Stimulated activated naive CD8-positive, alpha-beta T cell treated with anti-CD3 and anti-CD28 coated beads, Interleukin-15, amount 100 ng/mL, for 72 hours (primary cell): ENCODE measurements at regions not wholly inside any gene's neighbourhood (a gene's known extent, or its start where the extent isn't known, plus 50 kb on each side); places are given as distances from the start of the nearest gene placed in this dataset.
"Not testable (repeated sequence)": the region's sequence is repeated elsewhere in the genome, so short reads cannot be mapped to it uniquely, and the experiment has no call there.

Source experiments
- ATAC-seq: fragments of 150-1000 bp; cut with Tn5 transposase; 2 replicates; pipeline ENCODE4 v1.10.0; 2021; ENCODE audit warnings: mild to moderate bottlenecking, moderate library complexity
- DNase-seq, 2 donors: peaks; one replicate each; pipeline ENCODE4 v3.0.0; 2021 to 2022
- H3K27ac Mint-ChIP-seq, 2 donors: one replicate each; pipeline ENCODE4 v1.8.0; 2022; ENCODE audit warnings: mild to moderate bottlenecking in 2 of 2, mixed read lengths in 2 of 2, moderate library complexity in 2 of 2
- H3K27me3 Mint-ChIP-seq: one replicate; pipeline ENCODE4 v1.8.0; 2022; ENCODE audit warnings: mixed read lengths
- H3K4me1 Mint-ChIP-seq: one replicate; pipeline ENCODE4 v1.8.0; 2022; ENCODE audit warnings: mild to moderate bottlenecking, mixed read lengths
- H3K4me3 Mint-ChIP-seq, 2 donors: one replicate each; pipeline ENCODE4 v1.8.0; 2022; ENCODE audit warnings: mild to moderate bottlenecking in 2 of 2, mixed read lengths in 2 of 2, moderate library complexity in 1 of 2
- H3K9me3 Mint-ChIP-seq, 2 donors: one replicate each; pipeline ENCODE4 v1.8.0; 2022; ENCODE audit warnings: mixed read lengths in 2 of 2

DNA sequence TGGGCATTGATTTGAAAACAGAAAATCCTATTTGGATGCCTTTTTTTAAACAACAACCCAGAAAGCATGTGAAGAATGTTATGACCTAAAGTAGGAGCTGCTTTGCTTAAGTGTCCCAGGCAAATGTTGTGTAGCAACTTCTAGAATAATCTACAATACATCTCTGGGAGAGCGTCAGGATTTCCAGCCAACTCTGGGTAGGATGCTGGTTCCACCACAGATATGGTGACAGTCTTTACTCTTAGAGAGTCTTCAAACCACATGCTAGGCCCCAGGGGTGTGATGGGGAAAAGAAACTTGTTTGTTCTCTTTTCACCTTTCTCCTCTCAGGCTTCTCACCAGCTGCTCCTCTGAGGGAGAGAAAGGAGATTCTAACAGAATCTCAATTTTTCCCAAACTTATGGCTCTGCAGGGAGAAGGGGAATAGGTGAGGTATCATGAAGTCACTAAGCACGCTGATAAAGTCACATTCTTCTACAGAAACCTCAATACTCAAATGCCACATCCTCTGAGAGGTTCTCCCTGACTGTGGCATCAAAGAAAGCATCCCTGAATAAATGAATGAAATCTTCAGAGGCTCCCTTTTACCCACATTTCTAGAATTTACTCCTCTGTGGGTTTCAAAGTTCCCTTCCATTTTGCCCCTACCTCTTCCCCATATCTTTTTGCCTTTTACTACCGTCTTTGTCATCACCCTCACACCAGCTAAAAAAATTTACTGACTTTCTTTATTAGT lies 171.6 kb upstream of the RAI2 start:
- H3K27me3 Mint-ChIP-seq: no peaks in the 10 kb centered on the region
- H3K27ac Mint-ChIP-seq: no peak overlapping the region
- H3K4me3 Mint-ChIP-seq: no peak overlapping the region
- DNase-seq: no peak
- H3K9me3 Mint-ChIP-seq: peaks cover 0 to 7% of the 10 kb centered on the region in 2 donors
- no peaks in the 10 kb centered on the region for H3K4me1 Mint-ChIP-seq
- ATAC-seq: peak; percentile 90

DNA sequence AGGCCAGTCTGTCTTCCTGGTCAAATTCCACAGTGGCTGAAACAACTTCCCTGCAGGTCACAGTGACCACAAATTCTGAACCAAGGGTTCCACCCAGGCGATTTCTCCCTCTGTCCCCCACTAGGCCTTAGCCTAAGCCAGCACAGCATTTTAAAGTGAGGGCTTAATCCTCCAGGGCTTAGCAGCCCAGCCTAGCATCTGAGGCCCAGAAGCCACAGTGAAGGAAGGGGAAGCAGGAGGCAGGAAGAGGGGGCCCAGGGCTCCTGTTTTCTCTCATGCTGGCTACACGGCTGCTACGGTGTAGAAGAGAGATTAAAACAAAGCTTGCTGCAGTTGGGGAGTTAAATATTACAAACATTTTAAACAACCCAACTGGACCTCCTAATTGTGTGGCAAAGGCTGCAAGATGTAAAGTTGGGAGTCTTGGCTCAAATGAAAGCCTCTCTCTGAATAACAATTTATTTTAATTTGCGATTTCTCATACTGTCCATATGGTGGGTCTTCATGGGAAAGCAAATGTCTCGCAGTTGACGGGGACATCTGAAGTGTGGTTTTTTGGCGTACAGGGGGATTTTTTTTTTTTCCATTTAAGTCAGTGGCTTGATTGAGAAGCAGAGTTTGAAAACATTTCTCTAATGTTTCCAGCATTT lies 170.8 kb upstream of the RAI2 start:
- ATAC-seq: no peak
- no peak overlapping the region for H3K27ac Mint-ChIP-seq

DNA sequence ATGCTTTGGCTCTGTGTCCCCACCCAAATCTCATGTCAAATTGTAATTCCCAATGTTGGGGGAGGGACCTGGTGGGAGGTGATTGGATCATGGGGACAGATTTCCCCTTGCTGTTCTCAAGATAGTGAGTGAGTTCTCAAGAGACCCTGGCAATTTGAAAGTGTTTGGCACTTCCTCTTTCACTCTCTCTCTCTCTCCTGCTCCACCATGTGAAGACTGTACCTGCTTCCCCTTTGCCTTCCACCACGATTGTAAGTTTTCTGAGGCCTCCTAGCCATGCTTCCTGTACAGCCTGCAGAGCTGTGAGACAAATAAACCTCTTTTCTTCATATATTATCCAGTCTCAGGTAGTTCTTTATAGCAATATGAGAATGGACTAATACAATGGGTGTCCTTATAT lies 169.6 kb upstream of the RAI2 start:
- not testable (repeated sequence) for H3K9me3 Mint-ChIP-seq, H3K4me1 Mint-ChIP-seq, H3K27me3 Mint-ChIP-seq, H3K4me3 Mint-ChIP-seq, H3K27ac Mint-ChIP-seq, DNase-seq, ATAC-seq

More for the DNA sequence above, 170.8 kb upstream of the RAI2 start:
- Mint-ChIP-seq H3K4me1 (no peaks in the 10 kb centered on the region), H3K4me3 (no peak overlapping the region), H3K9me3 (peaks cover 0 to 7% of the 10 kb centered on the region in 2 donors), H3K27me3 (no peaks in the 10 kb centered on the region)
- no peak for DNase-seq

DNA sequence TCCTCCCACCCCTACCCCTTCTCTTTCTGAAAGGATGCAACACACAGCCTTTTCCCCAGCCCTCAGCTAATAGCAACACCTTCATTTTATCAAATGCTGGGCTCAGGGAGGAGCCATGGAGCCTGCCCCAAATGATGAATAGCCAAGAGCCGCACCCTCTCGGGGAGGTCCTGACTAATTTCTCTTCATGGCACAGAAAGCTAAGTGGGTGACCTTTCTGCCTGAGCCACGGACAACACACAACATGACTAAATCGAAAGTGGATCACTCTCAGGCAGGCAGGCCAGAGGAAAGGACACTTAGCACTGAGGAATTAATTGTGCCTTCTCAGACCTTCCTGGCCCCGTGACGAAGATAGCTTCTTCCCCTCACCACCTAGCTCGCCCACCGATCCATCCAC lies 165.1 kb upstream of the RAI2 start:
- Mint-ChIP-seq H3K27ac (no peak overlapping the region), H3K9me3 (peaks cover 0 to 7% of the 10 kb centered on the region in 2 donors), H3K4me3 (no peak overlapping the region), H3K4me1 (no peaks in the 10 kb centered on the region), H3K27me3 (no peaks in the 10 kb centered on the region)
- ATAC-seq (no peak), DNase-seq (no peak)

DNA sequence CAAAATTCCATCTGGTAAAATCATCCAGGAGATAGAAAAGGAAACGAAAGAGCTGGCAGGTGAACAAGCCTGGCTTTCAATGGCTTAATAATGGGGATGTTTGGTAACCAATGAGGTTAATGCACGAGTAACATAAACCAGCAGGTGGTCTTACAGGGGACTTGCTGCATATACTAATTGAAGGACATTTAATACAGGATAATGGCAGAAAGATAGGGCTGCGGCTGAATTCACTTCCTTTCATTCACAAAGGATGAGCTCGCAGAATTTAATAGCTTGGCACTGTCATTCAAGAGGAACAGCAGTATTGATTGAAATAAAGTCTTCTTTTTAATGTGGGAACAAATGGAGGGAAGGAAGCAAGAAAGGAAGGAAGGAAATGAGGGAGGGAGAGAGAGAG lies 156.3 kb upstream of the RAI2 start:
- Mint-ChIP-seq H3K4me3 (no peak overlapping the region), H3K27ac (peak overlapping the region in 1 of 2 donors; percentile 47), H3K4me1 (no peaks in the 10 kb centered on the region), H3K9me3 (no peaks in the 10 kb centered on the region), H3K27me3 (peaks cover 8% of the 10 kb centered on the region)
- no peak for ATAC-seq
- no peak for DNase-seq

DNA sequence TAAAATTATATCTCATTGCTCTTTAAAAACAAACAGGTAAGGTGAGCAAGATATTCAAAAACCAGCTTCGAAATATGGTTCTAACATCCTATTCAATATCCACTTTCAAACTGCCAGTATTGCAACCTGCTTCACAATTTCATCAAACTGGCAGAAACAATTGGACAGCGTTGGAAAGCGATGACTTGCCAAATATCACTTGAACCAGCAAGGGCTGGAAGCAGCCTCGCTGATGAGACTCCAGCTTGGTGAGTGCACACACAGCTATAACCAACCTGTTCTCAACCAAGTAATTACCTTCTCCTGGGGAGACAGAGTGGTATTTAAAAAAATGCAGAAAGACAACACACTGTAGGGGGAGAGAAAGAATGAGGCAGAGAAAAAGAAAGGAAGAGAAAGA lies 155.8 kb upstream of the RAI2 start:
- peaks cover 8% of the 10 kb centered on the region for H3K27me3 Mint-ChIP-seq
- H3K4me1 Mint-ChIP-seq: no peaks in the 10 kb centered on the region

DNA sequence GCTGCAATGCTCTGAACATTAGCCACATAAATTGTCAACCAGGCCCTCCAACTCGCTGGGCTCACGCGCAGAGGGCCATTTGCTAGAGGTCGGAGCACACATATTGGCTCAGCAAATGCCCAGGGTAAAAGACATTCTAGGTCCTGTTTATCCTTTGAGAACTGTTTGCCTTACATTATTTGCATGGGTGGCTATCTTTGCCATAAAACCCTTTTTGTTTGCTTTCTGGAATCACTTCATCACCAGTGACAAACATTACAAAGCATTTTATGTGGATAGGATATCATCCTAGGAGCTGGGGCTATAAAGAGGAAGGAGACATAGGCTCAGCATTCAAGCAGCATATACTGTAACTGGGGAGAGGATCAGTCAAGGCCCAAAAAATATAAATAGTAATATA lies 149.2 kb upstream of the RAI2 start:
- ATAC-seq (no peak), DNase-seq (no peak)
- no peak overlapping the region for H3K4me3 Mint-ChIP-seq
- no peak overlapping the region for H3K27ac Mint-ChIP-seq
- H3K4me1 Mint-ChIP-seq: no peaks in the 10 kb centered on the region
- H3K27me3 Mint-ChIP-seq: no peaks in the 10 kb centered on the region
- H3K9me3 Mint-ChIP-seq: no peaks in the 10 kb centered on the region

More for the DNA sequence above, 155.8 kb upstream of the RAI2 start:
- DNase-seq (no peak), ATAC-seq (no peak)
- Mint-ChIP-seq H3K27ac (no peak overlapping the region), H3K9me3 (no peaks in the 10 kb centered on the region), H3K4me3 (no peak overlapping the region)

DNA sequence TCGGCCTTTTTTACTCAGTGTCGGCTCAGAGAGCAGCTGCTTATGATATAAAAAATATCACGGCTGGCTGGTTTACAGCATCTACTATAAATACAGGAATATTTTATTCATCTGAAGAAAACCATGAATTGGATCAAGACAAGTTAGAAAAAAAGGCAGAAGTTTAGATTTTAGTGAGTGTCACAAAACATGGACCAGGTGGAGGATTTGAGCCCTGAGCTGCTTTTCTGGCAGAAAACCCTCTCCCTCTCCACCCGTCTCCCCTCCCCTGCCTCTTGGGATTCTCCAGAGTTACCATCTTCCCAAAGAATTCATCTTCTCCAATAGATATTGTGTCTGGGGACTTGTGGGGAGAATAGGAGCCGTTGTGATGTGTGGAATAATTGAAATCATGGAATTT lies 142.8 kb upstream of the RAI2 start:
- H3K27ac Mint-ChIP-seq: no peak overlapping the region
- DNase-seq: no peak
- H3K4me1 Mint-ChIP-seq: no peaks in the 10 kb centered on the region
- peaks cover 6% of the 10 kb centered on the region for H3K27me3 Mint-ChIP-seq
- no peaks in the 10 kb centered on the region for H3K9me3 Mint-ChIP-seq
- no peak overlapping the region for H3K4me3 Mint-ChIP-seq
- no peak for ATAC-seq

DNA sequence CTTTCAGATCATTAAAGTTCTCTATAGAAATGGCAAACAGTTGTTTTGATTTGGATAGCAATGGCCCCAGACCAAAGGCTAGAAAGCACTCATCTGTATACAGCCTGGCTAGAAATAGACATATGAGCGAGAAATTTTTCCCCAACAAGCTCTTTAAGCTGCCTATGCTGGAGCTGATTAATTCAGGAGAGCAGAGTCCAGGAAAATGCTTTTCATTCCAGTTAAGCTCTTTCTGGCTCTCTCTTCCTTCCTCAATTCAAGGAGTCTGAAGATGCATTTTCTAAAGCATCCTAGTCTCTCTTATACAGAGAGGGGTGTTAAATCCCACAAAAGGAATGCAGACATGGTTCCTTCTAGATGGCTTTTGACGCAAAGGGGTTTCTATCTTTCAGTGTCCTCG lies 141.7 kb upstream of the RAI2 start:
- DNase-seq (no peak), ATAC-seq (no peak)
- Mint-ChIP-seq H3K9me3 (no peaks in the 10 kb centered on the region), H3K4me3 (no peak overlapping the region), H3K27me3 (peaks cover 6% of the 10 kb centered on the region), H3K4me1 (no peaks in the 10 kb centered on the region), H3K27ac (no peak overlapping the region)

DNA sequence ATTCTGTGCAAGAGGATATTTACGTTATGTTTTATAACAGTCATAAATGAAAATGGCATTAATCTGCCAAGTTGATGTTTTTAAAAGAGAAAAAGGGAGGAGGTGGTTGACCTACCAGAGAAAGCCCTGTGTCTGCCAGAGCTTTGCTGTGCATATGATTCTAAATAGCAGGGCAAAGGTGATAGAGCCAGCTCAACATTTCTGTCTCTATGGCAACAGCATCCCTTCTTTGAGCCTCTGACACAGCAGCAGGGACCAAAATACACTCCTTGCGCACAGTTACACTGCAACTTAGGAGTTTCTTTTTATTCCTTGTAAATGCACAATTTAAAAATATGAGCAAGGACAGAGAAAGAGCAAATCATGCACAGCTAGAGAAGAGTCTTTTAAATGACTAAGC lies 133.3 kb upstream of the RAI2 start:
- Mint-ChIP-seq H3K4me1 (no peaks in the 10 kb centered on the region), H3K9me3 (no peaks in the 10 kb centered on the region), H3K27me3 (no peaks in the 10 kb centered on the region), H3K4me3 (no peak overlapping the region), H3K27ac (no peak overlapping the region)
- no peak for DNase-seq
- ATAC-seq: no peak

DNA sequence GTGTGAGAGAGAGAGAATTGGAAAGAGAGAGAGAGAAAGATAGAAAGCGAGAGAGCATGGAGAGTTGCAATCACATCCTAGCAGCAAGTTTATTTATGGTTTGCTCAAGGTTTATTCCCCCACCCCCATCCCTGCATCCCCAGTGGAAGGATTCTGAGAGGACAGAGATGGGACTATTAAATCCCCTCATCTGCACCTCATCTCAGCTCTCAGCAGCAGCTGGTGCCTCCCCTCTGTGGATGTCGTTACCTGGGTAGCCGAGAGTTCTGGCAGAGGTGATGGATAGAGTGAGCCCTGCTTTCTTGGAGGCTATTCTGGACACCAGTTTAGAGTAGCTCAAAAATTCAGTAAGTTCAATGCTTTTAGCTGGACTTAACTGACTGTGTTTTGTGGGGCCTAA lies 132.0 kb upstream of the RAI2 start:
- DNase-seq: no peak
- H3K4me1 Mint-ChIP-seq: no peaks in the 10 kb centered on the region
- no peak overlapping the region for H3K27ac Mint-ChIP-seq
- H3K27me3 Mint-ChIP-seq: no peaks in the 10 kb centered on the region
- no peak overlapping the region for H3K4me3 Mint-ChIP-seq
- no peak for ATAC-seq
- no peaks in the 10 kb centered on the region for H3K9me3 Mint-ChIP-seq

DNA sequence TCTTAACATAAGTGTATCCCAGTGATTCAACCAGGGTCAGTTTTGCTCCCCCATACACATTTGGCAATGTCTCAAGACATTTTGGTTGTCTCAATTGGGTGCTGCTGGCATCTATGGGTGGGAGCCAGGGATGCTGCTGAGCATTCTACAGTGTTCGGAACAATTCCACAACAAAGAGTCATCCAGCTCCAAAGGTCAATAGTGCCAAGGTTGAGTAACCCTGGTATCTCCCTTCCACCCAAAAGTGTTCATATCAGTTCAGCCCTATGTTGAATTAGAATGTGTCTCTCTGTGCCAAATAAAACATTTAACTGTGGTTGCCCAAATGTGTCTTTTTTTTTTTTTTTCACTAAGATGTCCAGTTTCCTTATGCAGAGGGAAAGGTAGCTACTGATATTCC lies 129.4 kb upstream of the RAI2 start:
- no peak for ATAC-seq
- H3K27me3 Mint-ChIP-seq: no peaks in the 10 kb centered on the region
- H3K27ac Mint-ChIP-seq: no peak overlapping the region
- H3K4me1 Mint-ChIP-seq: peaks cover 17% of the 10 kb centered on the region
- H3K9me3 Mint-ChIP-seq: no peaks in the 10 kb centered on the region
- DNase-seq: no peak
- no peak overlapping the region for H3K4me3 Mint-ChIP-seq

DNA sequence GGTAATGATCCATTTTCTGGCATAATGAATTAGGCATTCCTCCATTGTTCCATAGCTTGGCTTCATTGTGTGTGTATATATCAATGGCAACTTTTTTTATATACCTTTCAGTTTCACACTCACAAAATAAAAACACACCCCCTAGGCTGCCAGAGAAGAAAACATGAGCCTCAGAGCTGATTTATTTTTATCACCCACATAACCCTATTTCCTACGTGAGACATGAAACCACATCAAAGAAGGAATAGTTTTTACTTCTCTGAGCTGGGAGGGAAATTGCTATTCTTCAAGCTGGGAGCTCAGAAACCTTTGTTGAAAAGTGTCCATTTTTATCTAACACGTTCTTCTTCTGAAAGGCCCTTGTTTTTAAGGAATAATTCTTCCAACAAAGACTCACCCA lies 126.7 kb upstream of the RAI2 start:
- Mint-ChIP-seq H3K4me3 (no peak overlapping the region), H3K27ac (no peak overlapping the region)
- DNase-seq: peak in 1 of 2 donors; percentile 1

DNA sequence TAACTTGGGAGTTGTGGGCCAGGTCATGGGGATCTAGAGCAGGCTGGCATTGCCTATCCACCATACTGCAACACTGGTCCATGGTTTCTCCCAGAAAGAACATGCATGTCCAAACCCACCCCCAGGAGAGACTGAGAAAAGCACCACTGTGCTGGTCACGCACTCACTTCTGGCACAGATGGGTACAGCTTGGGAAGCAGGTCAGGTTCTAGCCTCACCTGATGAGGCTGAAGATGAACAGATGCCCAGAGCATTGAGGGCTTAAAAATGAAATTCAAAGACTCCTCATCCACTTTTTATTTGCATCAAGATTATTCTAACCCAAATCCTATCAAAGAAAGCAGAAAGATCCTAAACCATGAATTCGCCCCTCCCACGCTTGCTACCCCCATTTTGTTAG lies 125.9 kb upstream of the RAI2 start:
- no peak overlapping the region for H3K27ac Mint-ChIP-seq
- H3K9me3 Mint-ChIP-seq: no peaks in the 10 kb centered on the region
- DNase-seq (no peak), ATAC-seq (no peak)
- peaks cover 19% of the 10 kb centered on the region for H3K4me1 Mint-ChIP-seq
- no peaks in the 10 kb centered on the region for H3K27me3 Mint-ChIP-seq
- H3K4me3 Mint-ChIP-seq: no peak overlapping the region

More for the DNA sequence above, 126.7 kb upstream of the RAI2 start:
- peak; percentile 76 for ATAC-seq
- no peaks in the 10 kb centered on the region for H3K27me3 Mint-ChIP-seq
- peaks cover 19% of the 10 kb centered on the region for H3K4me1 Mint-ChIP-seq
- H3K9me3 Mint-ChIP-seq: no peaks in the 10 kb centered on the region

DNA sequence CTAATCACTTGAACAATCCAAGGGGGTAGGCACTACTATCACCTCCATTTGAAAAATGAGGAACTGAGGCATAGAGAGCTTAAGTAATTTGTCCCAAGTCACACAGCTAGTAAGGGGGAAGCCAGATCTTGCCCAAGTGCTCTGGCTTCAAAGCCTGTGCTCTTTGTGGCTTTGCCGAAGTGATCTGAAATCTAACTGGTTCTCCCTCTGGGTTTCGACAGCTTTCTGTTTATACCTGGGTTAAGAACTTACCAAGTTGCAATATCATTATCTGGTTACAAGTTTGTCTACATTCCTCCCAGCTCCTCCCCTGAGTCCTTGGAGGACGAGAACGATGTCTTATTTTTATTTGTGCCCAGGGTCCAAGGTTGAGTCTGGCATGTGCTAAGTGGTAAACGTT lies 125.3 kb upstream of the RAI2 start:
- H3K27ac Mint-ChIP-seq: no peak overlapping the region
- no peak for DNase-seq
- H3K4me3 Mint-ChIP-seq: no peak overlapping the region

DNA sequence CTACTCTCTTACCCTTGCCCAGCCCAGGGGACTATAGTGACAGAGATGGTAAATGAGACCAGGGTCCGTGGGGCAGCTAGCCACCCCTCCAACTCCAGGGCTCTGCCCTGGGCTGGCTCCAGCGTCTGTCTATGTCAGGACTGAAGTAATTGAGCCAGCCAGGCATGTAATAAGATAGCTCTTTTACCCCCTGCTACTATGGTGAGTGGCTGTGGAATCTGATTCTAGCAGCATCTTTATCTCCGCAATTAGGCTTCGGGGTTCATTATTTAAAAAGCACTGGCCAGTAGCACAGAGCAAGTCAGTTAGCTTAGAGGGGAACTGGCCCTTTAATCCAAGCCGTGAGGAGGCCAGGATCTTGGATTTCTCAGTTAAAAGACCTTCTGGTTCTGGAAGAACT lies 123.3 kb upstream of the RAI2 start:
- ATAC-seq (no peak), DNase-seq (no peak)
- H3K4me1 Mint-ChIP-seq: peaks cover 19% of the 10 kb centered on the region
- no peak overlapping the region for H3K4me3 Mint-ChIP-seq
- no peaks in the 10 kb centered on the region for H3K27me3 Mint-ChIP-seq
- no peaks in the 10 kb centered on the region for H3K9me3 Mint-ChIP-seq
- H3K27ac Mint-ChIP-seq: no peak overlapping the region

More for the DNA sequence above, 125.3 kb upstream of the RAI2 start:
- Mint-ChIP-seq H3K4me1 (peaks cover 19% of the 10 kb centered on the region), H3K27me3 (no peaks in the 10 kb centered on the region), H3K9me3 (no peaks in the 10 kb centered on the region)
- no peak for ATAC-seq

DNA sequence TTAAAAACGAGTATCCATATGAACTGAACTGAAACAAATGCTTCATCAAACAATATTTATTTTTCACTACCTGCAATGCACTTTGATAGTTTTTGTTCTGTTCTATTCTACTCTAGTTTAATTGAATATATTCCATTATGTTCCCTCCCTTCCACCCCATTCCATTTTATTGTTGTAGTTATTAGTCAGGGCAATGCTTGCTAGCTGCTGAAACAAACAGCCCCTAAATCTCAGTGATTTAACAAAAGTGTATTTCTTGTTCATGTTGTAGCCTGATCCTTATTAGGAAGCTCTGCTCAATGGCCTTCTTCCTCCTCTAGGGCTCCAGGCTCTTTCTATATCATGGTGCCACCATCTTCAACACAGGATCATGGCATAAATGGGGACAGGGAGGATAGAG lies 122.3 kb upstream of the RAI2 start:
- ATAC-seq: no peak
- Mint-ChIP-seq H3K4me3 (no peak overlapping the region), H3K9me3 (no peaks in the 10 kb centered on the region), H3K27ac (no peak overlapping the region), H3K27me3 (no peaks in the 10 kb centered on the region), H3K4me1 (peaks cover 19% of the 10 kb centered on the region)
- no peak for DNase-seq
